ES-I3 (cell line): ENCODE measurements at regions not wholly inside any gene's neighbourhood (a gene's known extent, or its start where the extent isn't known, plus 50 kb on each side); places are given as distances from the start of the nearest gene placed in this dataset.

ENCODE experiments used
- H3K36me3 ChIP-seq: 2 replicates; pipeline ENCODE4 v1.6.1; 2013; ENCODE audit warnings: mild to moderate bottlenecking, low read length, control low read depth, moderate library complexity; ENCODE audit not compliant: insufficient read depth
- H3K4me1 ChIP-seq: 2 replicates; pipeline ENCODE4 v1.6.1; 2013; ENCODE audit warnings: mild to moderate bottlenecking, control low read depth, low read length; ENCODE audit not compliant: insufficient read depth
- H3K9ac ChIP-seq: 2 replicates; pipeline ENCODE4 v1.6.1; 2013; ENCODE audit warnings: low read depth, mild to moderate bottlenecking, low read length, moderate library complexity
- H3K9me3 ChIP-seq: 2 replicates; pipeline ENCODE4 v1.6.1; 2013; ENCODE audit warnings: mild to moderate bottlenecking, low read length, moderate library complexity; ENCODE audit not compliant: control insufficient read depth, insufficient read depth

- Histone ChIP-seq H3K36me3 (no peaks in the 10 kb centered on the region), H3K9ac (no peak overlapping the region), H3K9me3 (no peaks in the 10 kb centered on the region; the same call in 1 of the 2 replicates), H3K4me1 (no peaks in the 10 kb centered on the region)
Measured at GRCh38 chr1:55420026-55420425, 204.9 kb upstream of the USP24 start.

DNA sequence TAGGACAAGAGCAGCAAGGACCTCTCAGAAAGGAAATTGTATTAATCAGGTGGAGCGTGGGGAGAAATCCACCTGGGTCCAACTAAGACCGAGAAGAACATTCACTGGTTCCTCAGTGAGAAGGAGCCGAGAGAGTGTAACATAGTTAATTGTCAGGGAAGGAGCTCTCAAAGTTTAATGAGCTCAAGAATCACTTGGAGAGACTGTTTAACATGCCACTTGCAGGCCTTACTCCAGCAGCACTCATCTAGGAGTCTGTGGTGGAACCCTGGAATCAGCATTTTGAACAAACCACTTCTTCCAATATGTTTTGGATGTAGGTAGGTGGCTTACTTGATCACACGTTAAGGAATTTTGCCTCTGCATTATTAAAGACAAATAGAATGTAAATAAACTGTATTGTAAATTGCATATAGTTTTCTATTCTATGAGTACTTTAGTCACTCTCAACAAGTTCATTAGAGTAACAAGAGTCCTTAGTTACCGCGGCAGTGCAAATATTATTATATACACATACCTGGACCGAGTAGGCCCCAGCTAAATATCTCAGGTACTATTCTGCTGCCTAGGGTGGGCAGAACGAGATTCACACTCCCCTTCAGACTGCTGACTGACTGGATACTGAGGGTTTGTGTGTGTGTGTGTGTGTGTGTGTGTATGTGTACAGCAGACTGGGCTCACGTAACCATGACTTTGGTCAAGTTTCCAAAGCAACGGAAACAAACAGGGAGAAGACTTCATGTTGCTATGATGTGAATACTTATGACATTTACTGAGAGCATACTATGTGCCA lies 203.2 kb upstream of the USP24 start:
- Histone ChIP-seq H3K36me3 (no peaks in the 10 kb centered on the region), H3K4me1 (no peaks in the 10 kb centered on the region), H3K9me3 (no peaks in the 10 kb centered on the region; the same call in 1 of the 2 replicates), H3K9ac (no peak overlapping the region)

- H3K9me3 ChIP-seq = no peaks in the 10 kb centered on the region; the same call in 1 of the 2 replicates
- H3K36me3 ChIP-seq = no peaks in the 10 kb centered on the region
- H3K4me1 ChIP-seq = no peaks in the 10 kb centered on the region
- no peak overlapping the region for H3K9ac ChIP-seq
Measured at GRCh38 chr1:55416164-55416842, 201.1 kb upstream of the USP24 start.

GRCh38 chr1:55413286-55413685 lies 198.1 kb upstream of the USP24 start:
- H3K4me1 ChIP-seq = no peaks in the 10 kb centered on the region
- no peaks in the 10 kb centered on the region; the same call in 1 of the 2 replicates for H3K9me3 ChIP-seq
- H3K9ac ChIP-seq = no peak overlapping the region
- H3K36me3 ChIP-seq = no peaks in the 10 kb centered on the region

GRCh38 chr1:55412060-55412459 lies 196.9 kb upstream of the USP24 start:
- Histone ChIP-seq H3K4me1 (no peaks in the 10 kb centered on the region), H3K9me3 (no peaks in the 10 kb centered on the region; the same call in 1 of the 2 replicates), H3K36me3 (no peaks in the 10 kb centered on the region), H3K9ac (no peak overlapping the region)

DNA sequence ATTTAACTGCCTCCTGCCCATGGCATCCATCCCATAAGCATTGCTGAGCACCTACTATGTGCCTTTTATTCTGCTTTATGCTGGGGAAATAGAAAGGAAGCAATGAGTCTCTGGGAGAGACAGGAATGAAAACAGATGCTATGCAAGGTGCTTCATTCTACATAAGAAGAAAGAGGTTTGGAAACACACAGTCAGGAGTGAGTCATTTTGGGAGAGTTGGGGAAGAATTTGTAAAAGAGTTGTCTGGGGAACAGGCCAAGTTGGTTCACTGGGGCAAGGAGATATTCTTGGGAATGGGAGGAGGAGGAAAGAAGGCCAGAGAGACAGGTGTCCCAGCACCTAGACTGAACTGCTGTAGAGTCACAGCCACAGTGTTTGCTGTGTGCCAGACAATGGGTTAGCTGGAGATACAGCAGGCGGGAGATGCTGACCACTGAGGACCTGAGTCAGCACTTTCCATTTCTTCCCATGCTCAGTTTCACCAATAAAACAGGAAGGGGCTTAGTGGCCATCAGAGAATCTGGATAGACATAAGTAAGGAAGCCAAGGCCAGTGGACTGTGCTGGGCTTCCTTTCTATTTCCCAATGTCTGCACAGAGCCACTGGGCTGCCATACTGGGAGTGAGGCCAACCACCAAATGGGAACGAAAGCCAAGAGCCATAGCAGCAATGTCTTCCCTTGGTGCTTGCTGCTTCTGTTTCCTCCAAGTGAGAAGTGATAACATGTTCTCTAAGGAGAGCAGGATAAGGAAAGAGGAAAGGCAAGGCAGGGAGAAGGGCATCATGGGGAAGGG lies 187.7 kb upstream of the USP24 start:
- no peaks in the 10 kb centered on the region for H3K9me3 ChIP-seq
- H3K36me3 ChIP-seq = no peaks in the 10 kb centered on the region
- no peaks in the 10 kb centered on the region for H3K4me1 ChIP-seq
- H3K9ac ChIP-seq = no peak overlapping the region

GRCh38 chr1:55402142-55402541 lies 187.0 kb upstream of the USP24 start:
- H3K36me3 ChIP-seq = no peaks in the 10 kb centered on the region
- no peak overlapping the region for H3K9ac ChIP-seq
- no peaks in the 10 kb centered on the region for H3K9me3 ChIP-seq
- no peaks in the 10 kb centered on the region for H3K4me1 ChIP-seq

- no peaks in the 10 kb centered on the region for H3K36me3 ChIP-seq
- no peaks in the 10 kb centered on the region for H3K9me3 ChIP-seq
- H3K4me1 ChIP-seq = no peaks in the 10 kb centered on the region
- H3K9ac ChIP-seq = no peak overlapping the region
Measured at GRCh38 chr1:55400508-55400907, 185.3 kb upstream of the USP24 start.

DNA sequence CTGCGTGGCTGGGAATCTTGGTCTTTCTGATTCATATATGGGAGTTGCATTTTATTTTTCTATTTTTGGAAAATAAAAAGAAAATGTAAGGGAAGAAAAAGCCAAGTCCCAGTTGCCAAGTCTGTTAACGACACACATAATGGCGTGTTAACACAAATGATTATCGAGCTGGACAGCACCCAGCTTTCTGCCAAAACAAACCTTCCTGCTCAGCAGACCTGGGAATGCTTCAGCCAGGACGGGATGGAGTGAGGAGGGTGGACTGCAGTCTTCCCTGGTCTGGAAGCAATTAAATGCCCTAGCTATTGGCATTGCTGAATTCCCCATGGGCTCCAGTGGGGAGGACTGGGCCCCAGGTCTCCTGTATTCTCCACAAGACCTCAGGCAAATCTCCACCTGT lies 184.2 kb upstream of the USP24 start:
- Histone ChIP-seq H3K9ac (no peak overlapping the region), H3K36me3 (no peaks in the 10 kb centered on the region), H3K9me3 (no peaks in the 10 kb centered on the region), H3K4me1 (no peaks in the 10 kb centered on the region)

DNA sequence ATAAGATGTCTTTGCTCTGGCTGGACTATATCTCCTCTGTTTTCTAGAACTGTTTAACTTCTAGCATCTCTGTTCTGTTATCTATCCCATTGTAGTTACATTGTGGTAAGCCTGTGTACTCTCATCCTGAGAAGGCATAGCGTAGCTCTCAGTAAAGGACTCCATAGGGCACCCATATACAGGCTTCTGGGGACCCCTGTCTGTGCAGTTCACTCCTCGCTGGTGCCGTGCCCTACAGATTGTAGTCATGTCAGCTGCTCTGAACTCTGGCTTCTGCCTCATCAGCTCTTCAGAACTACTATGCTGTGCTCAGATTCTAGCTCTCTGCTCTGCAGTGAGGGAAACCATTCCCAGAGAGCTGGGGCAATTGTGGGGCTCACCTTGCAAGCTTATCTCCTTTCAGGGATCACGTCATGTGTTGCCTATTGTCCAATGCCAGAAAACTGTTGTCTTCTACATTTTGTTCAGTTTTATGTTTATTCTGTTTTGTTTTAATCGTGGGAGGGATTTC lies 181.3 kb upstream of the USP24 start:
- Histone ChIP-seq H3K9me3 (no peaks in the 10 kb centered on the region), H3K9ac (no peak overlapping the region), H3K36me3 (no peaks in the 10 kb centered on the region), H3K4me1 (no peaks in the 10 kb centered on the region)

DNA sequence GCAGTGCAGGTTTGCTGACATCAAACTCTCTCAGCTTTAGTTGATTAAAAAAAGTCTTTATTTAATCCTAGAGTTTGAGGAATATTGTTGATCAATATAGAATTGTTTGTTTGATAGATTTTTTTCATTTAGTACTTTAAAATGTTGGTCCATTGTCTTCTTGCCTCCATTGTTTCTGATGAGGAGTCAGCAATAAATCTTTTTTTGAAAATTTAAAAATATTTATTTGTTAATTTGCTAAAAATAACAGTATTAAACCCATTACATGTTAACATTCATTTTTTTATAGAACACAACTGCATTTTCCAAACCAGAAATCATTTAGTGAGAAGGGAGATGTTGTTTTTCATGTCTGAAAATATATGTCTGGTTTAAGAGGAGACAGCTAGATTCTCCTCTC lies 173.8 kb upstream of the USP24 start:
- Histone ChIP-seq H3K9me3 (no peaks in the 10 kb centered on the region), H3K9ac (no peak overlapping the region), H3K4me1 (no peaks in the 10 kb centered on the region), H3K36me3 (no peaks in the 10 kb centered on the region)

GRCh38 chr1:55387145-55387544 lies 172.0 kb upstream of the USP24 start:
- Histone ChIP-seq H3K36me3 (no peaks in the 10 kb centered on the region), H3K9me3 (no peaks in the 10 kb centered on the region), H3K9ac (no peak overlapping the region), H3K4me1 (no peaks in the 10 kb centered on the region)

DNA sequence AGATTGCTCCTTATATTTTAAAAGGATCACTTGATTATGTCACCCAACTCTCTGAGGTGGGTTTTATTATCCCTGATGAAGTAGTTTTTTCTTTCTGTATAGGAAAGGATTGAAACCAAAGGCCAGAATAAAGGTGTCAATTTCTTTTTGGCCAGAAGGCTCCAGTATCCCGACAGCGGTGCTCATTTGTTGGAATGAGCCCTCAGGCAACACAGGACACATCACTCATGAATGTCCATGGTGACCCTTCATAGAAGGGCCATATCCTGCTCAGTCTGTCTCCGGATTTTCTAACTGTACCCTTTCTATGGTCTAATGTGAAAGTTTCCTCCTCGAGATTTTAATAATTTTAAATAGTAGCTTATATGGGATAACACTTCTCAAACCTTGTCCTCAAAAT lies 171.3 kb upstream of the USP24 start:
- H3K36me3 ChIP-seq = no peaks in the 10 kb centered on the region
- H3K9me3 ChIP-seq = no peaks in the 10 kb centered on the region
- no peak overlapping the region for H3K9ac ChIP-seq
- no peaks in the 10 kb centered on the region for H3K4me1 ChIP-seq

- no peaks in the 10 kb centered on the region for H3K9me3 ChIP-seq
- H3K36me3 ChIP-seq = no peaks in the 10 kb centered on the region
- no peaks in the 10 kb centered on the region for H3K4me1 ChIP-seq
- H3K9ac ChIP-seq = no peak overlapping the region
Measured at GRCh38 chr1:55385402-55386018, 170.3 kb upstream of the USP24 start.
